Erythroblast (primary cell): ENCODE measurements at regions not wholly inside any gene's neighbourhood (a gene's known extent, or its start where the extent isn't known, plus 50 kb on each side); places are given as distances from the start of the nearest gene placed in this dataset.

Experiments
- GATA1 ChIP-seq: IDR thresholded peaks from 2 replicates; pipeline ENCODE4 v1.6.1; 2011; ENCODE audit warnings: low read depth, mild to moderate bottlenecking, control low read depth, low read length, moderate library complexity
- POLR2A ChIP-seq: IDR thresholded peaks from 2 replicates; pipeline ENCODE4 v1.6.1; 2011; ENCODE audit warnings: mild to moderate bottlenecking, low read length

- no peak for TF ChIP-seq POLR2A
- no peak for TF ChIP-seq GATA1
These were observed 1326.5 kb upstream of the B3GALT2 start for GRCh38 chr1:194512957-194513356.
